Progenitor cell of endocrine pancreas (in vitro differentiated cells): ENCODE measurements at regions not wholly inside any gene's neighbourhood (a gene's known extent, or its start where the extent isn't known, plus 50 kb on each side); places are given as distances from the start of the nearest gene placed in this dataset.

Experiments
- DNase-seq: peaks from one replicate; pipeline ENCODE4 v3.0.0; 2021; ENCODE audit warnings: low spot score; ENCODE audit not compliant: unreplicated experiment
- H3K27ac Mint-ChIP-seq: 2 replicates; pipeline ENCODE4 v1.8.0; 2021; ENCODE audit warnings: mild to moderate bottlenecking, moderate library complexity, mixed read lengths
- H3K27me3 Mint-ChIP-seq: 2 replicates; pipeline ENCODE4 v1.8.0; 2021; ENCODE audit warnings: mixed read lengths
- H3K36me3 Mint-ChIP-seq: 2 replicates; pipeline ENCODE4 v1.8.0; 2022; ENCODE audit warnings: mixed read lengths; ENCODE audit not compliant: insufficient read depth
- H3K4me1 Mint-ChIP-seq: 2 replicates; pipeline ENCODE4 v1.8.0; 2021; ENCODE audit warnings: low read depth, mixed read lengths
- H3K4me3 Mint-ChIP-seq: 2 replicates; pipeline ENCODE4 v1.8.0; 2021; ENCODE audit warnings: low read depth, mild to moderate bottlenecking, moderate library complexity, mixed read lengths
- H3K9me3 Mint-ChIP-seq: 2 replicates; pipeline ENCODE4 v1.8.0; 2021; ENCODE audit warnings: low read depth, mixed read lengths
- CTCF ChIP-seq: fragments of 200-600 bp; sonication (generic); IDR thresholded peaks from one replicate; pipeline ENCODE4 v1.5.0; 2021; ENCODE audit warnings: antibody characterized with exemption, mild to moderate bottlenecking; ENCODE audit not compliant: unreplicated experiment

- Mint-ChIP-seq H3K36me3 (no peaks in the 10 kb centered on the region), H3K9me3 (no peaks in the 10 kb centered on the region), H3K27ac (no peak overlapping the region), H3K27me3 (peaks cover under 1% of the 10 kb centered on the region), H3K4me1 (no peaks in the 10 kb centered on the region), H3K4me3 (no peak overlapping the region)
- TF ChIP-seq CTCF: no peak
- DNase-seq: no peak
Observed at GRCh38 chr2:41151746-41152145, 699.9 kb upstream of the SLC8A1 start.

GRCh38 chr2:41152318-41152717 is 700.4 kb upstream of the SLC8A1 start:
- no peak overlapping the region for H3K27ac Mint-ChIP-seq
- H3K9me3 Mint-ChIP-seq: peaks cover 3% of the 10 kb centered on the region
- no peaks in the 10 kb centered on the region for H3K4me1 Mint-ChIP-seq
- H3K27me3 Mint-ChIP-seq: no peaks in the 10 kb centered on the region
- H3K36me3 Mint-ChIP-seq: no peaks in the 10 kb centered on the region
- no peak overlapping the region for H3K4me3 Mint-ChIP-seq
- no peak for DNase-seq
- no peak for TF ChIP-seq CTCF

GRCh38 chr2:41160439-41160838 is 708.5 kb upstream of the SLC8A1 start:
- H3K27me3 Mint-ChIP-seq: no peaks in the 10 kb centered on the region
- H3K36me3 Mint-ChIP-seq: no peaks in the 10 kb centered on the region
- no peak for TF ChIP-seq CTCF
- DNase-seq: no peak
- H3K4me3 Mint-ChIP-seq: no peak overlapping the region
- H3K27ac Mint-ChIP-seq: no peak overlapping the region
- no peaks in the 10 kb centered on the region for H3K4me1 Mint-ChIP-seq
- H3K9me3 Mint-ChIP-seq: peaks cover 3% of the 10 kb centered on the region

- Mint-ChIP-seq H3K36me3 (no peaks in the 10 kb centered on the region), H3K4me1 (no peaks in the 10 kb centered on the region), H3K27ac (no peak overlapping the region), H3K9me3 (no peaks in the 10 kb centered on the region), H3K4me3 (no peak overlapping the region), H3K27me3 (no peaks in the 10 kb centered on the region)
- TF ChIP-seq CTCF: no peak
- DNase-seq: no peak
Observed at GRCh38 chr2:41167014-41167413, 715.1 kb upstream of the SLC8A1 start.

GRCh38 chr2:41169744-41170143 is 717.9 kb upstream of the SLC8A1 start:
- Mint-ChIP-seq H3K4me1 (no peaks in the 10 kb centered on the region), H3K36me3 (no peaks in the 10 kb centered on the region), H3K9me3 (no peaks in the 10 kb centered on the region), H3K27me3 (no peaks in the 10 kb centered on the region), H3K27ac (no peak overlapping the region), H3K4me3 (no peak overlapping the region)
- no peak for TF ChIP-seq CTCF
- DNase-seq: no peak
